Adrenal gland (tissue), 9 donors: ENCODE measurements at regions not wholly inside any gene's neighbourhood (a gene's known extent, or its start where the extent isn't known, plus 50 kb on each side); places are given as distances from the start of the nearest gene placed in this dataset.

Source experiments
- DNase-seq, 7 donors: peaks; one replicate each; pipeline ENCODE4 v3.0.0-alpha.2; 2019 to 2020
- H3K27ac ChIP-seq, 5 donors: fragments of 200-600 bp; sonication (generic) in 4 of 5; 1 replicate in 3 of 5; 2 replicates in 2 of 5; pipeline versions ENCODE4 v1.5.1 to v1.8.0; 2016 to 2020; ENCODE audit warnings: mild to moderate bottlenecking in 1 of 5
- H3K27me3 ChIP-seq: fragments of 200-600 bp; 2 replicates; pipeline ENCODE4 v1.8.0; 2021
- H3K36me3 ChIP-seq, 2 donors: fragments of 200-600 bp; replicated peaks in 1 of 2; 1 replicate in 1 of 2; 2 replicates in 1 of 2; pipeline versions ENCODE4 v1.5.1 to v1.8.0; 2018 to 2022
- H3K4me1 ChIP-seq, 2 donors: fragments of 200-600 bp; replicated peaks in 1 of 2; 1 replicate in 1 of 2; 2 replicates in 1 of 2; pipeline versions ENCODE4 v1.5.1 to v1.8.0; 2018 to 2021
- H3K4me3 ChIP-seq, 4 donors: fragments of 200-600 bp; sonication (generic) in 3 of 4; one replicate each; pipeline ENCODE4 v1.5.1; 2016 to 2018
- H3K9me3 ChIP-seq, 3 donors: fragments of 200-600 bp; sonication (generic) in 1 of 3; replicated peaks in 1 of 3; 1 replicate in 2 of 3; 2 replicates in 1 of 3; pipeline versions ENCODE4 v1.5.1 to v1.8.0; 2016 to 2021
- CTCF ChIP-seq, 6 experiments: fragments of 450-650 bp in 4 of 6; fragments of 200-600 bp in 2 of 6; sonication (generic) in 1 of 6; IDR thresholded peaks; 1 replicate in 5 of 6; 2 replicates in 1 of 6; pipeline versions ENCODE4 v1.5.1 to v1.8.0; 2016 to 2021; ENCODE audit warnings: antibody characterized with exemption in 6 of 6, mild to moderate bottlenecking in 2 of 6, moderate library complexity in 1 of 6
- POLR2A ChIP-seq, 2 donors: fragments of 450-650 bp; IDR thresholded peaks; one replicate each; pipeline ENCODE4 v1.6.1; 2017; ENCODE audit warnings: antibody characterized with exemption in 2 of 2, mild to moderate bottlenecking in 2 of 2, moderate library complexity in 1 of 2
- WGBS, 4 donors: extraction: QIAGEN DNeasy Blood & Tissue Kit in 2 of 4; methylation state at CpG; one replicate each; pipeline versions ENCODE4 v1.1.5 to v1.1.7; 2013 to 2017; 5-methylcytosine and 5-hydroxymethylcytosine counted together
- intact Hi-C, 2 donors: fragments of 100-400 bp; cut with DNase I; formaldehyde crosslinking; loops; one replicate each; pipeline versions ENCODE4 v1.14.1 to v1.15.0; 2022 to 2023
- donor health status: healthy with polysubstance abuse.
- donor health status: Bipolar disorder and iron deficiency.
- donor health status: DM: yes; HTN: yes; CAD: no.
- donor health status: DM: no; HTN: no; CAD: no.
- donor health status: DM: no; HTN: no; CAD: no.

GRCh38 chr11:90555477-90555876 lies 332.6 kb upstream of the CHORDC1 start:
- no peaks in the 10 kb centered on the region for H3K36me3 ChIP-seq
- WGBS, 4 donors = 54 to 71% (median 62%) methylated on average over 2 of the region's 2 CpGs
- intact Hi-C loops = no loop called here
- H3K4me1 ChIP-seq = no peaks in the 10 kb centered on the region
- DNase-seq = no peak
- H3K9me3 ChIP-seq = peaks cover 0 to 6% (median 0%) of the 10 kb centered on the region in 3 donors
- H3K27me3 ChIP-seq = no peaks in the 10 kb centered on the region
- H3K27ac ChIP-seq = no peak overlapping the region
- H3K4me3 ChIP-seq = no peak overlapping the region
- TF ChIP-seq POLR2A (IDR thresholded peaks at IDR 0.05) = no peak
- TF ChIP-seq CTCF (IDR thresholded peaks at IDR 0.05) = no peak

- no peaks in the 10 kb centered on the region for H3K9me3 ChIP-seq
- H3K27ac ChIP-seq = no peak overlapping the region
- no peaks in the 10 kb centered on the region for H3K36me3 ChIP-seq
- TF ChIP-seq POLR2A (IDR thresholded peaks at IDR 0.05) (no peak), CTCF (IDR thresholded peaks at IDR 0.05) (no peak)
- no peak for DNase-seq
- no peaks in the 10 kb centered on the region for H3K4me1 ChIP-seq
- H3K4me3 ChIP-seq = no peak overlapping the region
- no peaks in the 10 kb centered on the region for H3K27me3 ChIP-seq
- intact Hi-C loops = no loop called here
These were observed 319.2 kb upstream of the CHORDC1 start for GRCh38 chr11:90542092-90542491.

- intact Hi-C loops = no loop called here
- TF ChIP-seq CTCF (IDR thresholded peaks at IDR 0.05) (no peak), POLR2A (IDR thresholded peaks at IDR 0.05) (no peak)
These were observed 313.5 kb upstream of the CHORDC1 start for GRCh38 chr11:90536301-90536700.

GRCh38 chr11:90532125-90532524 lies 309.3 kb upstream of the CHORDC1 start:
- Histone ChIP-seq H3K36me3 (no peaks in the 10 kb centered on the region), H3K4me3 (no peak overlapping the region), H3K9me3 (no peaks in the 10 kb centered on the region), H3K4me1 (no peaks in the 10 kb centered on the region), H3K27me3 (no peaks in the 10 kb centered on the region), H3K27ac (no peak overlapping the region)
- TF ChIP-seq POLR2A (IDR thresholded peaks at IDR 0.05) = no peak
- no peak for TF ChIP-seq CTCF (IDR thresholded peaks at IDR 0.05)
- intact Hi-C loops = no loop called here
- no peak for DNase-seq

More at GRCh38 chr11:90536301-90536700, 313.5 kb upstream of the CHORDC1 start:
- H3K4me1 ChIP-seq = no peaks in the 10 kb centered on the region
- no peaks in the 10 kb centered on the region for H3K27me3 ChIP-seq
- no peak overlapping the region for H3K4me3 ChIP-seq
- H3K27ac ChIP-seq = no peak overlapping the region
- H3K36me3 ChIP-seq = no peaks in the 10 kb centered on the region
- no peaks in the 10 kb centered on the region for H3K9me3 ChIP-seq
- 49 to 53% (median 51%) methylated on average over 3 of the region's 3 CpGs for WGBS, 4 donors
- no peak for DNase-seq
